ENCODE measurements at regions not wholly inside any gene's neighbourhood (a gene's known extent, or its start where the extent isn't known, plus 50 kb on each side); places are given as distances from the start of the nearest gene placed in this dataset.

GRCh38 chr12:97408363-97408762 is 54.2 kb upstream of the RMST start:
- no peak for TF ChIP-seq CTCF (conservative IDR thresholded peaks at IDR 0.05 in 1 of 2, IDR thresholded peaks at IDR 0.05 in 1 of 2; ENCODE audit: extremely low read depth in 1 of 2, insufficient read depth in 1 of 2, low read depth in 1 of 2, low read length in 2 of 2)
- TF ChIP-seq EZH2 (IDR thresholded peaks at IDR 0.05; ENCODE audit: borderline replicate concordance, low read length): no peak
